DMS114 treated with DMSO at 0.1 percent for 48 hours (cell line): ENCODE measurements at regions not wholly inside any gene's neighbourhood (a gene's known extent, or its start where the extent isn't known, plus 50 kb on each side); places are given as distances from the start of the nearest gene placed in this dataset.

Experiments
- DNase-seq: peaks from one replicate; lab custom pipeline; 2025; ENCODE audit not compliant: unreplicated experiment; lab: John Stamatoyannopoulos, UW

GRCh38 chr14:62082779-62083178 lies 320.6 kb downstream of the SNAPC1 start:
- no peak for DNase-seq

DNA sequence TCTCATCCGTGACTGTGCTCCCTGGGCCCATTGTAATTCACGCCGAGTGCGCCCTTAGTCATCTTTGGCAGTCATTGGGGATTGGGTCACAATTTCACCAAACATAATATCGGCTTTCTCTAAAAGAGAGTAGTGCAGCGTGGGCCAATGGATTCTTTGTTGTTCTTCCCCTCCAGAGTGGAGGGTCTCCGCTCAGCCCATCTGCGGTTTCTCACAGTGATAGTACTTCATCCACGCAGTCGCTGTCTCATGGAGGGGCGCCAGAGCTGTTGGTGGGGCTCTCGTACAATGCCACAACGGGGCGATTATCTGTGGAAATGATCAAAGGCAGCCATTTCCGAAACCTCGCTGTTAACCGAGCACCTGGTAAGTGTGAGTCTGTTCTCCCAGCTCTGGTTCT lies 321.8 kb downstream of the SNAPC1 start:
- no peak for DNase-seq

DNA sequence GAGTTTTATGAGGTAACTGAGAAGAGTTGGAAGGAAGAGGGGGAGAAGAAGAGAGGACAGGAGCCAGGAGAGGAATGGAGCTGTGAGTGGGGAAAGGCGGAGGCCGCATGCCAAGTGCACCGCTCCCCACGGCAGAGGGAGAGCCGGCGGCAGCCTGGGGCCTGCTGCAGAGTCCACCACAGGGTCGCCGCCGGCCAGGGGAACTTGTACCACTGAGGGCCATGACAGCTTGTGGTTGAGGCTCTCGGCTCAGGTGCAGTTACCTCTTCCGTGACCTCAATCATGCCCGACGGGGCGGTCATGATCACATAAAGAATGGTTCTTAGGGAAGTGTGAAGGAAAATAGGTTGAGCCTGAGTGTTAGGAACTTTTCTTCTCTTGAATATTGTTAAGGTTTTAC lies 325.0 kb downstream of the SNAPC1 start:
- DNase-seq, result no peak

- DNase-seq, result no peak
These were observed 331.5 kb downstream of the SNAPC1 start for GRCh38 chr14:62093736-62094135.

DNA sequence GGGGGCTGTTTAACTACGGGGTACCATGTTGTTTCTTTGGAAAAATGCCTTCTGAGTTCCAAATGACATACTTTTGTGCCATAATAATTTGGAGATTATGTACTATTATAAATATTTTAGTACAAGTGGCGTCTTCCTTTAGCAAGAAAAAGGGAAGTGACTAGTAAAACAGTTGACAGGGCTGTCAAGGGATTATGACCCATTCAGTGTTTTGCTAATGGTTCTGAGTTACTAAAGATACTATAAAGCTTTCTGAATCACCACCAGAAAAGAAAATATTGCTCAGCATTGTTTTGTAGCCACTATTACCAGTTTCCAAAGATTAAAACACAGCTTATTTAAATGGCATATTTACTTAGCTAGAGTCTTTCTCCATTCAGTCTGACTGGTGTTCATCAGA lies 334.9 kb downstream of the SNAPC1 start:
- DNase-seq, result no peak

GRCh38 chr14:62097824-62098223 lies 335.6 kb downstream of the SNAPC1 start:
- no peak for DNase-seq

- no peak for DNase-seq
These were observed 336.1 kb downstream of the SNAPC1 start for GRCh38 chr14:62098357-62098756.

- no peak for DNase-seq
These were observed 336.9 kb downstream of the SNAPC1 start for GRCh38 chr14:62099091-62099490.

DNA sequence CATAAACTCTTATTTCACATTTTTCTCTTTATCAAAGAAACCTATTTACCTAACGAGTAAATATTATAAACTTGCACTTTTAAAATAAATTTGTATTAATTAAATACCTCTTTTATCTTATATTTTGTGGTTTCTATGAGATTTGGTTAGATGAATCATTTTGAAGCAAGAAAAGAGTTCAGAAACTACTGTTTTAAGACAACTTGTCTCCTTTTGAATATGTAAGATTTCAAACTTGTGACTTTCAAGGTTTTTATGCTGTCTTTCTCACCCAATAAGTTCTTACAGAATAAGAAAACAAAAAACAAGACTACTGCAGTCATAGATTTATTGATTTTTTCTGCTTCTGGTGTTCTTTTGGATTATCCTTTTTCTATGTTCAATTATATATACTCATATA lies 339.0 kb downstream of the SNAPC1 start:
- DNase-seq, result no peak

- no peak for DNase-seq
These were observed 339.6 kb downstream of the SNAPC1 start for GRCh38 chr14:62101673-62102348.

GRCh38 chr14:62102349-62102725 lies 340.1 kb downstream of the SNAPC1 start:
- DNase-seq, result no peak

GRCh38 chr14:62103464-62103863 lies 341.2 kb downstream of the SNAPC1 start:
- no peak for DNase-seq

DNA sequence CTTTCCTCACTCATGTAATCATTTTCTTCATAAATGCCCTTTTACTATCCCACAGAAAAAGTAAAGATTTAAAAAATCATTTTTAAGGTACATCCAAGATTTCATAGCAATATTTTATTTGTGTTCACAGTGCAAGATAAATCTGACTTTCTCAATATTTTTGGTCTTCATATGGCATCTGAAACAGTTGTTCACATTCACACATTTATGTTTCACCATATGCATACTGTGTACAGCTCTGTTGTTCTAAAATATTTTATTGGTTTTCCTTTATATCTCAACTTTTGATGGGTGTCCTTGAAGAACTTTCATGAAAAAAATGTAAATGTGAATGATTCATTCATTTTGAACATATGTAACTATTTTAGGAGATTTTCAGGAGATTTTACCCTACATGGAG lies 348.7 kb downstream of the SNAPC1 start:
- DNase-seq, result no peak

DNA sequence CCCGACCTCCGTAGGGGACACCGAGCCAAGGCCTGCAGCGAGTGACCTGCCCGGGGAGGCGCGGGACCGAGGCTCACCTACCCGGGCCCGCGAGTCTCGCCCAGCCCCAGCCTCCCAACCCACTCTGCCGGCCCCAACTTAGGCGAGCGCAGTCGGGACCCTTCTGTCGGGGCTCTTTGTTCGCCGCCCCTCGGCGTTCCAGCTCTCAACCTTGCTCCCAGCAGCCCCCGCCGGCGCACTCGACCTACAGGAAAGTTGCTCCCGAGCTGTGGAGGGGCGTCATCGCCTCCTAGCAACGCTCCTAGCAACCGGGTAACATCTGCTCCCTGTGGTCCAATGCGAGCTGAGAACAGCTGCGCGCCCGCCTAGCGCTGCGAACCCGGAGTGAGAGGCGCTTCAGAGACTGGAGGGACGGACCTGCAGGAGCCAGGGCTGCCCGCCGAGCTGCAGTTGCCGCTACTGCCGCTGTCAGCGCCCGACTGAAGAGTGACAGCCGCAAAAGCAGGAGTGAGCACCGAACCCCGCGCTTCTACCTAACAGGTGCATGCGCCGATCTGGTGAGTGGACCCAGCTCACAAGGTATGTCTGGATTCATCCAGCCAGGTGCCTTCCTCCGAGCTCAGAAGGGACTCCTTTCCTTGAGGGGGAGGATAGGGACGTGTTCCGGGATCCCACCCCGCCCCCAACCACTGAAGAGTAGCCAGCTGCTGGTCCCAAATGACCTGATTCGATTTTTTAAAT lies 355.0 kb downstream of the SNAPC1 start:
- DNase-seq, result peak; percentile 60

- no peak for DNase-seq
These were observed 355.5 kb downstream of the SNAPC1 start for GRCh38 chr14:62117751-62118105.

DNA sequence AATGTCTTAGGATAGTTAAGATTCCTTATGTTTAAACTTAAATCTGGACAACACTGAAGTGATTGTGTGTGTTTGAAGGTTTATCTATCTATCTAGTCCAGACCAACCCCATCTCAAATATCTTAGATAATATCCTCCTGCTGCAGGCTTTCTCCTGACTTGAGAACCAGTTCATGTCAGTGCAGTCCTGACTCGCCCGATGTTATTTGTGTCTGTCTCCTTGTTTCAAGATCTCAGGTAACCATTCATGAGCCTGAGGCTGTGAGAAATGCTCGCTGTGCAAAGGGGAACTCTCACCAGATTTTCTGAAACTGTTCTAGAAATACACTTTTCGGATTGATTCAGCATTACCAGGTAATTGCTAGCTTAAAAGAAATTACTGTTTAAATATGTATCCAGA lies 356.2 kb downstream of the SNAPC1 start:
- no peak for DNase-seq

- DNase-seq, result no peak
These were observed 356.7 kb downstream of the SNAPC1 start for GRCh38 chr14:62118871-62119270.

- DNase-seq, result no peak
These were observed 361.7 kb downstream of the SNAPC1 start for GRCh38 chr14:62123961-62124360.

DNA sequence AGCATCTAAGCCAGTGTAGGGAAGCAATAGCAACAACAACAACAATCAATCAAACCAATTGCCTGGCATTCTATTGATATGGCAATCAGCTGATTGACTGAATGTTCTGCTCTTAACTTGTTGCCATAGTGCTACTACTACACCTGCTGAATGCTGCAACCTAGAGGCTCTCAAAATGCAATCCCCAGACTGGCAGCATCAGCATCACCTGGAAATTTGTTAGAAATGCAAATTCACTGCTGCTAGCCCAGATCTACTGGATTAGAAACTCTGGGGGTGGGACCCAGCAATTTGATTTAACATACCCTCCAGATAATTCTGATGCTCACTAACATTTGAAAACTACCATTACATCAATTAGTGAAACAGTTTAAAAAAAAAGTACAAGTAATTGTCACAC lies 363.6 kb downstream of the SNAPC1 start:
- no peak for DNase-seq

DNA sequence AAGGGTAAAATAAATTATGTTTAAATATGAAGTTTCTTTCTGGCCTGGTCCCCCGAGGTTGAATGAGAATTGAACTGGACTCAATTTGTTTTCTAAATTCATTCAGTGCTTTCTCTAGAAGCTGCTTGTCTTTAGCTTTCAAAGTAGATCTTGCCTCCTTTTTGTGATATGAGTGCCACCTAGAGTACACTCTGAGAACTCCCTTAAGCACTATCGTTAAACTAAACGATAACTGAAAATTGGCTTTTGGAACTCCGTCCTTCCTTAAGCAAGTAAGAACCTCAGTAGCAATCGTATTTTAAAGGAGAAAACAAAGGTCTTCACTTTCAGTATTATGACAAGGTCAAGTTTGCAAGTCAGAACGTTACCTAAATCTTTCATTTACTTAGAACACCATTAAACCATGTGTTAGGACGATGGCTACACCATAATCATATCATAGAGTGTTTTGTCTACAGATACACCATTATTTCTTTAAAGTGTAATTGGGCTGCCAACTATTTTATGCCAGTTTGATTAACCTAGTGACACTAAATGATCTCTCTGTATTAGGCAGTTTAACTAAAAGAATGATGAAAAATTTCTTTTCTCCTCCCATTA lies 364.8 kb downstream of the SNAPC1 start:
- peak; percentile 59 for DNase-seq

DNA sequence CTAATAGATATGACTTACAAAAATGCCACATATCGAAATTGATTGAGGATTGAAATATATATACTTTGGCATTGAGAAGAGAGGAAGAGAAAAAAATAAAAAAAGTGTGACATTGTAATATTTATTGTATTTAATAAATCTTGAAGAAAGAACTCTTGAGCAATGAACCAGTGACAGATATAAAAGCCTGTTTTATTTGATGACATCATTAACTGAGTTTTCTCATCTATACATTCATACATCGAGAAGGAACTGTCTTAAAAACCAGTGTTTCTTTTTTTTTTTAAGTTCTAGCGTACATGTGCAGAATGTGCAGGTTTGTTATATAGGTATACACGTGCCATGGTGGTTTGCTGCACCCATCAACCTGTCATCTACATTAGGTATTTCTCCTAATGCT lies 368.2 kb downstream of the SNAPC1 start:
- DNase-seq, result no peak

DNA sequence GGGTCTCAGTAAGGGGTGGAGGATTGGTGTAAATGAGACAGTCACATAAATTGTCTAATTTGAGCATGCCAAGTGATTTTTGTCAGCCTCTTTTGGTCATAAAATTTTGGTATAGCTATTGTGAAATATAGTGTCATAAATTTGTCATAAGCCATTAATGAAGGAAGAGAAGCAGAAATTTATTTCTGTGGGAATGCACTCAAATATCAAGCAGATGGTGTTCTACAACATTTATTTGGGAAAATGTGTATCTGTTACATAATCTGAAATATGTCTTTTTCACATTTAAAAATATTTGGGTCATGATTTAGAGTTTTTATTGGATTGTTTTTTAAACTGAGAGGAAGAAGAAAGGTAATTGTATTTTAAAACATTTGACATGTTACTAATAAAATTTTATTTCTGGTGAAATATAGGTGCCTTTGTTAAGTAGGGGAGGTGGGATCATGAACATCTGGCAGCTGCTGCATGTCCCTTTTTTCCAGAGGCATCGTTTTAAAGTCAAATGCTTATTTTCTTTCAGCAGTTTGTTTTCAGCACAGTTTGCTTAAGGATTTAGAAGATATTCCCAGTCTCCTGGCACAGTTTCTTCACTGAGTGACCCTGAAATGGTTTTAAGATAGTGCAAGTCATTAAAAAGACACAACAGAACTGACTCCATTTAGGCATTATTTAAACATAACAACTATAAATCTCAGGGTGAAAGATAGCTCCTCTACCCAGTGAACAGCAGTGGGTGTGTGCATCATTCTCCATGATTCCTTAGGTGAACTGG lies 371.7 kb downstream of the SNAPC1 start:
- DNase-seq, result no peak
